Amniotic epithelial cell (primary cell): ENCODE measurements at regions not wholly inside any gene's neighbourhood (a gene's known extent, or its start where the extent isn't known, plus 50 kb on each side); places are given as distances from the start of the nearest gene placed in this dataset.

ENCODE experiments used
- DNase-seq: peaks from one replicate; pipeline ENCODE4 v3.0.0-alpha.2; 2010; ENCODE audit warnings: low read depth

DNA sequence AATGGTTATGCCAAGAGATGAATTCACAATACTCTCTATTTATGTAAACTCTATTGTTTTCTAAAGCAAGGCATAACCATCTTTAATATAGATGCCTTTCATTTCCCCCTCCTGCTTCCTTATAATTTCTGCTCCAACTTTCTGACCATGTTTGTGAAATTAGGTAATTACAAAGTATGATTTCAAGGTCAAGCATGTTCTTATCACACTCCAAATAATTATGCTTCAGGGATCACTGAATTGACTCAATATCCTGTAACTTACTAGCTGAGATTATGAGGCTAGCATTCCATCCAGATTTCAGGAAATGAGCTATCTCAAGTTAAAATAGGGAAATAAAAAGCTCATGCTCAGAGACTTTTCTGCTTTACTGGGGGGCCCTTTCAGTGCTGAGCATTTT, 655.9 kb upstream of the IGFBP3 start:
- peak; percentile 80 for DNase-seq

DNA sequence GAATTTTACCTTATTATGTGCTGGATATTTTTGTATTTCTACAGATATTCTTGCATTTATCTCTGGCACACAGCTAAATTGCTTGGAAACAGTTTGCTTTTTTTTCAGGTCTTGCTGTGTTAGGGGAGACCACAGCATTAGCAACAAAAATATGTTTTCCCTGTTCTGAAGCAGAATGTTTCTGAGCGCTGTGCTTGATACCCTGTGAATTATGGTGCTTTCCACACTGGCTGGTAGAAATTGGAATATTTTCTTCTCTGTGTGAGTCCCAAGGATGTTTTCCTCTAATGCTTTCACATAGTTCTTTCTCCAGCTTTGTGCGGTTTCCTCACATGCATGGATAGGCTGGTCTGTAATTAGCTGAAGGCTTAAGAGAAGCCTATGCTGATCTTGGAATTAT, 651.6 kb upstream of the IGFBP3 start:
- no peak for DNase-seq

DNA sequence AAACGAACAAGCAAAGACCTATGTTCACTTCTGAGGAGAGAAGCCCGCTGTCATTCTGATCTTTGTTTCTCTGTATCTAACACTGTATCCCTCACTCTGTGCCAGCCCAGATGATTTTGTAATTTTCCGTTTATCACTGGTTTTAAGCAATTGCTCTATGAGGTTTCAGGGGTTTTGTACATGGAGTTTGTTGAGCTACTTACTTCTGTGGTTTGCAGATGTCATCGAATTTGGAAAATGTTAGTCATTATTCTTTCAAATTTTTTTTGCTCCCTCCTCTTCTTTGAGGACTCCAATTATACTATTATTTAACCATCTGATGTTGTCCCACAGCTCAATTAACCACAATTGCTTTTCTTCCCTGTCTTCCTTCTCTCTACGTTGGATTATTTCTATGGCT, 650.9 kb upstream of the IGFBP3 start:
- DNase-seq, result peak; percentile 85

DNA sequence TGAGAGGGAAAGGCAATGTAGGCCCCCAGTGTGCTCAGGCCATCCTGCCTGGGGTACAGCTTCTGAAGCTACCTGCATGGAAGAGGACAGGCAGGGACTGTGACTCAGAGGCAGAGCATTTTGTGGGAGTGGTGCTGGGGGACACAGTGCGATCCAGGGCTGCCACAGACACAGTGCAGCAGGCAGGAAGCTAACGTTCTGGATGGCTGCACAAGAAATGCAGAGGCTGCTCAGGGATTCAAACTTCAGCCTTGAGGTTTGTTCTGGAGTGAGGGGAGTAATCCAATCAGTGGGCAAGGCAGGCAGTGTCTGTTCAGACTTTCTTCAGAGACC, 648.0 kb upstream of the IGFBP3 start:
- DNase-seq, result no peak

DNA sequence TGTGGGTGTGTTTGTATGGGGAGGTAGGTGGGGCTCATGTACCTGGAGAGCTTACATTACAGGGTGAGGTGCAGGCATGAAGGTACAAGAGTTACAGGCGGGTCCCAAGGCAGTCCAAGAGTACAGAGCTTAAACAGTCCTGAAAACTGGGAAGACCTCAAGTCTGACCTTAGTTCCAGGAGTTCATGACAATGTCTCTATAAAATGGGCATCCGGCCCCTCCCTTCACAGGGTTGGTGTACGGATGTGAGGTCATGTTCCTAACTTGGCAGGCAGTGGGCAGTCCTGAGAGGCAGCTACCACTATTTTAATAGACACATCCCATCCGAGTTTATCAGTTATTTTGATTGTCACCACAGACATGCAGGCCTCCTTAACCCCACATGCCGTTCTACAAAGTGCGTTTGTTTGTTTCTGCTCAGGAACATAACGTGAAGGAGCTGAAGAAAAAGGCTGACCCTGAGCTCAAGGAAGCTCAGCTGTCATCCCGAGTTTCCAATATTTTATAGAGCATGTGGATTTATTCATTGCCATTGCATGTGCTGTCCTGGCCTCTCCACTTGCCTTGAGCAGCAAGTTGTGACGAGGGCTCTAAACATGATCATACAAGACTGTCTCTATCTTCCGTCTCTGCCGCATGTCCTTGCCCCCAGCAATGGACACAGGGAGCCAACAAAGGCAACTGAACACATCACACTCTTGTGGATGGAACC, 647.5 kb upstream of the IGFBP3 start:
- DNase-seq, result no peak

DNA sequence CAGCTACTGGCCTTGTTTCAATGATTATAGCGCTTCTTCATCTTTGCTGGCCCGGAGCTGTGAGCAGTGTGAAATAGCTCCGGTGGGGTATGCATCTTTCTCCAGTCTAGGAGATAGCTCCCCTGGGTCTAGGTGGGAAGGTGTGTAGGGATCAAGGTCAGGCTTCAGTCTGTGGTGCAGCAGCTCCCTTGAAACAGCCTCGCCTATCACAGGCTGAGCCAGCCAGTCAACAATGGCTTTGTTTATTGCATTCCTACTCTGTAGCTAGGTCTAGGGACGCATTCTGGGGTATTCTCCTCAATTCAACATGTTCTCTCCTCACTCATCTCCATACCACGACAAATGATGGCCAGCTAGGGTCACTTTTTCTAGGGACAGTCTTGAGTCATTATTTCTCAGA, 646.8 kb upstream of the IGFBP3 start:
- DNase-seq, result no peak

DNA sequence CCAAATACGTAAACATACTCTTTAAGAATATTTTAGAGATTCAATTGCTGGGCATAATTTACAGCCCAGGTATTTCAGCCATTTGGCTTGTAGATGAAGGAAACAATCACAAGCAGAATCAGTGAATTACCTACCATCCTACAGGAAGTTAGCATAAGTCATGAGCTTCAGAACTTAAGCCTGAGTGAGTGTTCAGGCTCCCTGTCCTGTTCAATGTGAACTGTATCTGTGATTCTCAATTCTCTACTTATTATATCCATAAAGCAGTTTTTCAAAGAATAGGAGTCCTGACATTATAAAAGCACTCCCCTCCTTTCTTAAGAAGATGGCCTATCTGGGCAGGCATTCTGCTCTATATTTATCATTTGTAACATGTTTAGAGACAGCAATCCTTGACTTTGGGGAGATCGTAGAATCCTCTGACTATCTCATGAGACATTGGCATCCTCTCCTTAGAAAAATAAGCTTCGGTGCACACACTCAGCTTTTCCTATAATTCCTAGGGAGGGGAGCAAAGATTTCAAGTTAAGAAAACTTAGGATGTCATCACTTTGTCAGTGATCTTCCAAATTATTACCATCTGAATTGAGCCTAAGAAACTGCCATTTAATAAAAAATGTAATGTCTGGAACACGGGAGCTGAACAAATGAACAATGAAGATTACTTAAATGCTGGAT, 645.2 kb upstream of the IGFBP3 start:
- no peak for DNase-seq

DNA sequence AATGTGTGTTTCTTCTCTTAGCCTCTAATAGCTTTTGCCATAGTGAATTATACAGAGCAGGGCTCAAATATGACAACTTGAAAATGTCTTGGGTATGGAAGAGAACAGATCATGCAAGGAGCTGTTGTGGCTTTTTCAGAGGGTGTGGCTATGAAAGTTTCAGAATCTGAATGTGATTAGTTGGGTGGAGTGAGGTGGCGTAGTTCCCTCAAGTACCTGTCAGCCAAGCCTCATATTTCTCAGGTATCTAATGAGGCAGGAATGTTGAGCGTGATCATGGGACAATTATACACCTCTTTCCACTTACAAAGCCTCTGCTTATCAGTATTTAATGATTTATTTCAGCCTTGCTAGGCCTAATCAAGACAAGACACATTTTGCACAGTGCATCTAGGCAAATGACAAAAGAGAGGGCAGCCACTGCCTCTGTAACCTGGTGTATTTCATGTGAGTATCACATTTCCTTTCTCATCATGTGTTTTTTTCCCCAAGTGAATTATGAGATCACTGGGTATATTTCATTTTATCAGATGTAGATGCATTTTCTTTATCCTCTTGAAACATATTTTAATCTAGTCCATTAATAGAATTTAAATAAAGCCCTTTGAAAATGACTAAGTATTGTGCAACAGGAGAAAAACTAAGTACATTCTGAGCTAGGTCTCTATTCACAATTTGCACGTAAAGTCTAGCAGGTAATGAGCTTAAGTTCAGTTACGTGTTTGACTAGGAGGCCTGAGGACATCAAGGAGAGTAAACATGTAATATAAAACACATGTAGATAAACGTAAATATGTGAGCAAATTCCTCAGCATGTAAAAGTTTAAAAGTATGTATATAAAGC, 644.4 kb upstream of the IGFBP3 start:
- DNase-seq, result peak; percentile 31

DNA sequence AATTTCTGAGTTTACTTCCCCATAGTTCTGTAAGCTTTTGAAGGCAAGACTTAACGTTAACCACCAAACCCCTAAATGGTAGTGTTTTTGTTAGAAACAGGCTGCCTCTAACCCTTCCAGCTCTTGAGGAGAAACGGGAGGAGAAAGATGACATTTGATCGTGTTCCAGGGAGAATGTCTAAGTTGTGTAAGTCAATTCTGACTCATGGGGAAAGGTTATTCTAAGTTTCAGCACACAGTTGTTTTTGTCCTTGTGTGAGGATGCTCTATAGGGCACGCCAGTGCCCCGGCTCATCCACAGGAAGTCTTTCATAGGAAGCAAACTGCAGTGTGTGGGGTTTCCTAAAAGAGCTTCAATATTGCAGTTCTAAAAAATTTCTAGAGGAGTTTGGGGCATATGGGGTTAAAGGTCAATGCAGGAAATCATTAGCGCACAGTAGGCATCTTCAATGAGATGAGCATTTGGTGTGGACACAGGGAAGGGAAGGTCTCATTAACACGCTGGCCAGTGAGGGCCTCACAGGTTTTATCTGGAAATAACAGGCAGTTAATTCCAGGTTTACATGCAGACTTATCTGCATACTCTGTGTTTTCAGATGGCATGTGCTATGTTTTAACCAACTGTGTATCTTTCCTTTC, 638.2 kb upstream of the IGFBP3 start:
- DNase-seq, result peak; percentile 95

DNA sequence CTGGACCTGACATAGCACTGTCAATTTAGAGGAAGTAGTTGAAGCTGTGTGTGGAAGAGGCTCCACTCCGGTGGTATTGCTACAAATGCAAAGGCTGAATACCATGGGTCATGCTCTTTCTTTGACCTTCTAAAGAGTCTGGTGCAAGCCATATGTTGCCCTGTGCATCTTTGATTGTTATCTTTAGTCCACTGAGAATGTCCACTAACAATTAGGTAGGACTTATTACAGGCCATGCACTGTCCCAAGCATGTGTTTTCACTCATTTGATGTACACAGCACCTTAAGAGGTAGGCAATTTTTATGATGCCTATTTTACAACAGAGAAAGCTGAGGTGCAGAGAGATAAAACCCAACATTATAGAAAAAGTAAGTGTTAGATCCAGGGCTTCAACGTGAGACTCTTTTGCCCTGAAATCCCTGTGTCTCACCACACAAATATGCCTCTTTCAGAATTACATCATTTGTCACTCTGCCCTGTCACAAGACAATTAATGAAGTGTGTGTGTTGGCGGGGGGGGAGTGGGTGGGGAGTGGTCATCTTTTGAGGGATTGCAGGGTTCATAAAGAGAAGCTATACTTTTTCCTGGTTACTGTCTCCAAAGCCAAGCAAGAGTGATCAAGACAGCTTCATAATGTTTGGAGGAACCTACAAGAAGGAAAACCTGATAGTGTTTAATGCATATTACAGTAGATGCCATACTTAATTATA, 637.6 kb upstream of the IGFBP3 start:
- peak; percentile 76 for DNase-seq

DNA sequence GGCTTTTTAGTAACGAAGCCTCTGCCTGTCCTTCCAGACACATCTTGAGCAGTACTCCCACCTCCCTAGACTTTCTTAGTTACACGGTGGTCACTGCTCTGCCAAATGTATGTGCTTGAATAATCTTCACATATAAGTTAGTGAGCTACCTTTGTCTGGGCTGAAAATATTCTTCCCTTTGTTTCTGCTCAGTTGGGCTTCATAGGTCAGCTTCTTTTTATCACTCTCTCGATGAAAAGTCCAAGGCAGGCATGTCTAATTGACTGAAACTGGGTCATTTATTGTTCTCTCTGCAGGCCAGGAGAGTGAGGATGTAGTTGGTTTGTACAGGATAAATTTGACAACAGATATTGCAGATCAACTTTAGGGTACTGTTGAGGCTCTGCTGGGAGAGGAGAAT, 636.7 kb upstream of the IGFBP3 start:
- DNase-seq, result no peak

DNA sequence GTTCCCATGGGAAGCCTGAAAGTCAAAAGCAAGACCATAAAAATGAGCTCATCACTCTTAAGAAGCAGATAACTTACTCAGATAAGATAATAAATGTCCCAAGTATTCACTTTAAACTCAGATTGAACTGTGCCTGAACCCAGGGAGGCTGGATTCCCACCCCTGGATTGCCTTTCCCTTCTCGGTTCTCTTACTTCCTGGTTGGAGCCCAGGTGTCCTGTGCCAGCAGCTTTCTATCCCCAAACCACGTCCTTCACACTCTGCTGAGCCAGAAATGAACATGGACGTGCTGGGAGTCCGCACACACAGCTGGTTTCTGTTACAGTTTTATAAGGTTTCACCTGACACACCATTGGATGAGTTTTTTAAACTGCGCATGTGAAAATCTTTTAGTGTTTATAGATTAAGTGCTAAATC, 636.2 kb upstream of the IGFBP3 start:
- DNase-seq, result peak; percentile 90

DNA sequence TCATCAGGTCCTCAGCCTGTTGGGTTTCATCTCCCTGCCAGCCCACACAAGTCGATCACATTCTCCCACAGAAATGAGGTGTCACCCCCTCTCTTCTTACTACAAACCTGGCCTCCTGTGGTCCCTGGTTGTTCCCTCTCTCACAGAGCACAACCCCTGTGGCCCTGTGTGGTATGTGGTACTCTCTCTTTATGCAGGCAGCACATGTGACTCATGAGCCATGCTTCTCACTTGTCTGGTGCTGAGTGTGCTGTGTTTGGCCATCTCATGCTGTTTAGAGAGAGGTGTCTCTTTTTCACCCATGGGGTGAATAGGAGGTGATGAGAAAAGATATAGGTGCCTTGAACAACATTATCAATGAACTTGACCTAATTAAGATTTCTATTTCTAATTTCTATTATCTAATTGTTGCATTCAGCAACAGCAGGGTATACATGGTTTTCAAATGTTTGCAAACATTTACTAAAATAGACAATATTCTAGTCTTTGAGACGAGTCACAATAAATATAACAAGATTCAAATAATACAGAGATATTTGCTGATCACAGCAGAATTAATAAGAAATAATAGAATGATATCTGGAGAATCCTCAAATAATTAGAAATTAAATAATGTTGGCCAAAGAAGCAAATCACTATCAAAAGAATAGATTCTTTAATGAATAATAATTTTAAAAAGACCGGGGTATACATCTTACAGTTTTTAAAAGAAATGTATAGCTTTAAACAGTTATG, 633.8 kb upstream of the IGFBP3 start:
- peak; percentile 63 for DNase-seq

DNA sequence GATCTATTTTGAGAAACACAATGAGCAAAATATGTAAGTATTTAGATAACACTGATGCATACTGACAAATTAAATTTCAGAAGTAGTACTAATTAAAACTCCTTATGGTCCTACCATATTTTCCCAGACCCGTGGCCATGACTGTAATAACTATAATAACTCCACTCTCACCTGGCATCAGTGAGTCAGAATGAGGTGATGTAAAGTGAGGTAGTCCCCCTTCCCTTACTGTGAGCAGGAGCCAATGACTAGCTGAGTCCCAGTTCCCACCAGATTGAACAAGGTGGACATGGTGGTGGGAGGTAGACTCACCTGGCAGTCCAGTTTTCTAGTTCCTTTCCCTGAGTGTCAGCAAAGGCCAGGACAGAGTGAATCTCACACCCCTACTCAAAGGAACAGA, 630.5 kb upstream of the IGFBP3 start:
- DNase-seq, result no peak

DNA sequence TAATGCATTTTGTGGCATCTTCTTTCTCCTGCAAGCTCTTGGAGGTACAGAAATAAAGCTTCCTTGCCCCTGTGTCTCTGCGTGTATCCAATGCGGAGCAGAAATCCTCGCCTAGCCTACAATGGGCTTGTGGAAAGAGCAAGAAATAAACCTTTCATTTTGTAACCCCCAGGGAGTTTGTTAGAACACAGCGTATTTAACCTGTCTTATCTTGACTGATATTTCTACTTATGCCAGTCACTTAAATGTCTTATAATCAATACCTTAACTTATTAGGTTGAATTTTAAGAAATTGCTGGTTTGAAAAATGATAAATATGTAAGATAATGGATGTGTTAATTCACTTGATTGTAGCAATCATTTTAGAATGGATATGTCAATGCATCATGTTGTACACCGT, 629.8 kb upstream of the IGFBP3 start:
- DNase-seq, result no peak

DNA sequence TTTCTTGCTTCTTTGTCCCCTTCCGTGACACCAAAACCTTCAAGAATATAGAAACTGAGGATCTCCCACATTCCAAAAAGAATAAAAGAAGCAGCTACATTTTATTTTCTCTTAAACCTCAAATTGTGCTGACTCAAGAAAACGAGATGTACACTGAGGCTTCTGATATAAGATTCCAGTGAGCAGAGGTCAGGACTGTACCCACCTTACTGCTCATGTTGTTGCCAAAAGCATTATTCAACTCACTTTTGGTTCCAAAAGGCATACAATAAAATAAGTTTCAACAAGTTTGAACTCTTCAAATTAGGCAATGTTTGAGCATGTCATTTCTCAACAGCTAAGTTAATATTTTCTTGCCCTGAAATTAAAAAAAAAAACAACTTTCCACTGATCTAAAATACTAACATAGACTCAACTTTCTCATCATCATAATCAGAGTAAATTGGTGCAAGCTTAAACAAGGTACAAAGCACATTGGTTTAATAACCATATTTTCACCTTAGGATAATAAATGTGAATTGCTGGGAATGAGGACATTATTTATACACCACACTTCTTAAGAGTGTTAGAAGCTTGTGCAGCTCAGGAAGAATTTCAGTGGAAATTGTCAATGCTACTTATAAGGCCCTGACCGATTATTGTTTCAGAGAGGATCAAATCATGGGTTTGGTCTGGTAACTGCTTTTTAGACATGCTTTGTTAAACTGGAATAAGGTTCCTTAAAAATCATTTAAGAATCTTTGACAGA, 629.0 kb upstream of the IGFBP3 start:
- no peak for DNase-seq

DNA sequence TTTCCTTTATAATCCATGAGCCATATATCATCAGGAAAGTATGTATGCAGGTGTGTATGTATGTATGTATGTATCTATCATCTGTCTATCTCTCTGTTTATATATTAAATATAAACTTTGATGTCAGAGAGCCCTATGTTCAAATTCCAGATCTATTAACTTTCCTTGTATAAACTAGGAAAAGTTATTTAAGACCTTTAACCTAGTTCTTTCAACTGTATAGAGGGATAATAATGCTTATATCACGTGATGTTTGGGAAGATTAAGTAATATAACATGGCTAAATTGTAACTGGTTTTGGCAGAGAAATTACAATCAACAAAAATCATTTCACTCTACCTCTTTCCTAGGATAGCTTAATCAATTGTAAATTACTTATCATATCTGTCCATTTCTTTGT, 628.3 kb upstream of the IGFBP3 start:
- no peak for DNase-seq

DNA sequence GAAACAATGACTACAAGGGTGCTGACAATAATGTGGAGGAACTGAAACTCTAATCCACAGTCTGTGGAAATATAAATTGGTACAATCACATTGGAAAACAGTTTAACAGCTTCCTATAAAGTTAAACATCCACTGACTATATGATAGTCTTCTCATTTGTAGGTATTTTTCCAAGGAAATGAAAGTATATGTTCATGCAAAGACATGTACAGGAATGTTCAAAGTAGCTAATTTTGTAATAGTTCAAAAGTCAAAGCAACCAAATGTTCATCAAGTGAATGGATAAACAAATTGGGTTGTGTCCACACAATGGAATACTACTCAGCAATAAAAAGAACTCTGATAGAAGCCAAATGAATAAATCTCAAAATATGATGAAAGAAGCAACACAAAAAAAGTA, 626.0 kb upstream of the IGFBP3 start:
- no peak for DNase-seq

DNA sequence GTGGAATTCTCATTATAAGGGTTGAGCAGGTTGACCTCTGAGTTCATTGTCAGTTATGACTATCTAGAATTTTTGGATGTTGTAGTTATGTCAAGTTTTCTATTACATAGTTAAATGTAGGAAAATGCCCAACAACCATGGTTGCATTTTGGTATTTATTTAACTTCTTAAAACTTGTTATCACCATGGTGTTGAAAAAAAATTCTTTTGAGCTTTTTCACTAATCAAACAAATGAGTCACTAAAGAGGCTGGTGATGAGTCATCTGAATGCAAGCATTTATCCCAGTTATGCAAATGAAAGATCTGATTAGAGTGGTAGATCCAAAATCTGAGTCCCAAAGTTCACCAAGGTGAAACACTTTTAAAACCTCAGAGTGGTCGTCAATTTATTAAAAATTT, 624.7 kb upstream of the IGFBP3 start:
- peak; percentile 86 for DNase-seq

DNA sequence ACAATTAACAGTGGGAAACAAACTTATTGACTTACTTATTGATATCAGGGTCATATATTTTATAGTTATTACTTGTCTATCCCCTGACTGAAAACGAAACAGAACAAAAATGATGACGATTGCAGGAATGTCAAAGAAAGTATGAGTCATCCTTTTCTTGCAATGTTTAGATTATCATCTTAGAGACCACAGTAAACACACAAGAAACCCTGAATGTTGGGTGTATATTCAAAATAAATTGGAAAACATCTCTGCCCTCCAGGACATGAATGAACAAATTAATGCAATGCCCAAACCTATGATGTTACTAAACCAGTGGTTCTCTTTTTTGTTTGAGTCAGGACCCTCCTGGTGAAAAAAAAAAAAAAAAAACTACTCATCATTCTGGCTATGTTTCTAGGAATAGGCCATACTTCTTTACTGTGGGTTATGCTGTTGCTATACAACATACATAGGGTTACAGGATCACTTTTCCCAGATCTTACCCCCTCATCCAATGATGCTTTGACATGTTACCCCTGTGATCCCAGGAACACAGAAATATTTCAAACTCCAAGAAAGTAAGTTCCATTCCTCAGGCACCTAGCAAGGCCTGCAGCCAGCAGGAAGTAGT, 623.4 kb upstream of the IGFBP3 start:
- peak; percentile 89 for DNase-seq
